ENCODE measurements at regions not wholly inside any gene's neighbourhood (a gene's known extent, or its start where the extent isn't known, plus 50 kb on each side); places are given as distances from the start of the nearest gene placed in this dataset.
"Not testable (repeated sequence)": the region's sequence is repeated elsewhere in the genome, so short reads cannot be mapped to it uniquely, and the experiment has no call there.

- not testable (repeated sequence) for DNase-seq
These were observed 376.8 kb upstream of the PODXL start for GRCh38 chr7:131933219-131933618.

- DNase-seq: no peak
These were observed 375.8 kb upstream of the PODXL start for GRCh38 chr7:131932271-131932670.

- no peak for DNase-seq
These were observed 374.9 kb upstream of the PODXL start for GRCh38 chr7:131931370-131931769.

DNA sequence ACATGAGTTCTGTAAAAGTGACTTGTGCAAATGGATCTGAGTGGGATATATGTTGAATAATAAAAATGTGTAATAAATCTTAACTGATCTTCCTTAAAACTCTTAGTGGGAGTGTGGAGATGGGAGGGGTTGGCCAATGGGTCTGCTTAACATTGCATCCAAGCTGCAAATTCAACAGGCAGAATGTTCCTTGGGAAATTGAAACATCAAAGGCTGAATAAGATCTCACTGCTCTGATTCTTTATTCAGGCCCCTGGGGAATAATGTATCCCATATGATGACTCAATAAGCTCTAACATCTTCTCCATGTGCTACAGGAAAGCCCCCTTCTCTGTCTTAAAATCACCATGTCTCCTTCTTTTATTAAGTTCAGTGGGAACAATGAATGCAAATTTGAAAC lies 373.2 kb upstream of the PODXL start:
- no peak for DNase-seq

DNA sequence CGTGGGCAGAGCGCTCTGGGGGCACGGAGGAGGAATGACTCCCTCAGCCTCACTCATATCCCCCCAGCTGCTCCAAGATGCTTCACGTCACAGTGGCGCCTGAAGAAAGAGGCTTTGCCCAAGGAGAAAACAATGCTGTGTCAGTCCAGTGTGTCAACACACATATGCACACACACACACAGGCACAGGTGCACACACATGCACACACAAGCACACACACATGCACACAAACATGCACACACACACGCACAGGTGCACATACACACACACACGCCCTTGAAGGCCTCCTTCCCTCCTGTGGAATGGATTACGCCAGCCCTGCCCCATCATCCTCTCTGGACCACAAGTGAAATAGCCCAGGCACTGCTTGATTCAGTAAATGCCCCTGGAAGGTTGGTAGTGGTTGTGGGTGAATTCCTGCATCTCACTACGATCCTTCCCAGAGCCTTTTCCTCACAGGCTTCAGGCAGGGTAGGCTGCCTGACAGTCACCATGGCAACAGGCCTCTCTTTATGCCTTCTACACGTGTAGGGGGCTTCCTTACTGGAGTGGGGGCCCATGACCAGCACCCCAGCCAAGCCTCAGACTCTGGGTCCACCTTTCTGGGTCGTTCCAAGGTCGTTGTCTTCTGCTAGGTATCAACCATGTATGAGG lies 371.5 kb upstream of the PODXL start:
- DNase-seq: no peak

- DNase-seq: no peak
These were observed 369.2 kb upstream of the PODXL start for GRCh38 chr7:131925636-131926035.

DNA sequence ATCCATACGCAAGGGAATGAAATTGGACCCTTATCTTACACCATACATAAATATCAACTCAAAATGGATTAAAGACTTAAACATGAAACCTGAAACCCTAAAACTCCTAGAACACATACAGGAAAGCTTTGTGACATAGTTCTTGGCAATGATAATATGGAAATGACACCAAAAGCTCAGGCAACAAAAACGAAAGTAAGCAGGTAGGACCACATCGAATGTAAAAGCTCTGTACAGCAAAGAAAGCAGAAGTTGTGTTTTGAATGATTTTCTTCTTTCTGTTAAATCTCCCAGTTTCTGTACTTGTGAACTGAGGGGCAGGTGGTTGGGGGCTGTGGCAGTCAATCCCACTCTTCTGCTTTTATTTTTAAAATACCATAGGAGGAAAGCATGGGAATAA lies 368.4 kb upstream of the PODXL start:
- DNase-seq: no peak

DNA sequence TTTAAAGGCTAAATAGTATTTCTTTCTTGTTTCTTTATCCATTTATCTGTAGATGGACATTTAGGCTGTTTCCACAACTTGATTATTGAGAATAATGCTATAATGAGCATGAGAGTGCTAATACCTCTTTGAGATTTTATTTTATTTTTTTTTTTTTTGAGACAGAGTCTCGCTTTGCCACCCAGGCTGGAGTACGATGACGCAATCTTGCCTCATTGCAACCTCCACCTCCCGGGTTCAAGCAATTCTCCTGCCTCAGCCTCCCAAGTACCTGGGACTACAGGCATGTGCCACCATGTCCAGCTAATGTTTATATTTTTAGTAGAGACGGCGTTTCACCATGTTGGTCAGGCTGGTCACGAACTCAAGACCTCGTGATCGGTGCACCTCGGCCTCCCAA lies 366.5 kb upstream of the PODXL start:
- not testable (repeated sequence) for DNase-seq

- no peak for DNase-seq
These were observed 364.6 kb upstream of the PODXL start for GRCh38 chr7:131921016-131921415.

GRCh38 chr7:131919920-131920709 lies 363.7 kb upstream of the PODXL start:
- DNase-seq: no peak

- no peak for DNase-seq
These were observed 354.7 kb upstream of the PODXL start for GRCh38 chr7:131911112-131911511.

DNA sequence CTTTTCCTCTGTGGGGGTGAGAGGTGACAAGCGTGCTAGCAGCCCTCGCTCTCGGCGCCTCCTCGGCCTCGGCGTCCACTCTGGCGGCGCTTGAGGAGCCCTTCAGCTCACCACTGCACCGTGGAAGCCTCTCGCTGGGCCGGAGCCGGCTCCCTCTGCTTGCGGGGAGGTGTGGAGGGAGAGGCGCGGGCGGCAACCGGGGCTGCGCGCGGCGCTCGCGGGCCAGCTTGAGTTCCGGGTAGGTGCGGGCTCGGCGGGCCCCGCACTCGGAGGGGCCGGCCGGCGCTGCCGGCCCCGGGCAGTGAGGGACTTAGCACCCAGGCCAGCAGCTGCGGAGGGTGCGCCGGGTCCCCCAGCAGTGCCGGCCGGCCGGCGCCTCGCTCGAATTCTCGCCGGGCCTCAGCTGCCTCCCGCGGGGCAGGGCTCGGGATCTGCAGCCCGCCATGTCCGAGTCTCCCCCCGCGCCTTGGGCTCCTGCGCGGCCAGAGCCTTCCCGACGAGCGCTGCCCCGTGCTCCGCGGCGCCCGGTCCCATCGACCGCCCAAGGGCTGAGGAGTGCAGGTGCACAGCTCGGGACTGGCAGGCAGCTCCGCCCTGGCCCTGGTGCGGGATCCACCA lies 352.8 kb upstream of the PODXL start:
- no peak for DNase-seq

DNA sequence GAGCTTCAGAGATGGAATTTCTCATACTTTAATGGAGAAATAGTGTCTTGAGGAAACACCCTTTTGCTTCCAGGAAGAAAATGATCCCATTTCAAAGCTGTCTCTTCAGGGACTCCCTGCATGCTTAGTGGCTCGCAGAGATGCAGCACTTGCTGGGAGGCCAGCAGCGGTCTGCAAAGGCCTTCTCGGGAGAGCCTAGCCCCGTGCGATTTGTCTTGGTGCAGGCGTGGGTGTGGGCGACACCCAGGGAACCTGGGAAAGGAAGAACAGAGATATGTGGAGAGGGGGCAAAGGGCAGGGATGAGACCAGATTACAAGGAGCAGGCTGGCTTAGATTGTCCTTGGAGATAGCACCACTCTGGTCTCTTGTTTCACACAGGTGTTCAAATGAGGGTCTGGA lies 352.3 kb upstream of the PODXL start:
- no peak for DNase-seq

DNA sequence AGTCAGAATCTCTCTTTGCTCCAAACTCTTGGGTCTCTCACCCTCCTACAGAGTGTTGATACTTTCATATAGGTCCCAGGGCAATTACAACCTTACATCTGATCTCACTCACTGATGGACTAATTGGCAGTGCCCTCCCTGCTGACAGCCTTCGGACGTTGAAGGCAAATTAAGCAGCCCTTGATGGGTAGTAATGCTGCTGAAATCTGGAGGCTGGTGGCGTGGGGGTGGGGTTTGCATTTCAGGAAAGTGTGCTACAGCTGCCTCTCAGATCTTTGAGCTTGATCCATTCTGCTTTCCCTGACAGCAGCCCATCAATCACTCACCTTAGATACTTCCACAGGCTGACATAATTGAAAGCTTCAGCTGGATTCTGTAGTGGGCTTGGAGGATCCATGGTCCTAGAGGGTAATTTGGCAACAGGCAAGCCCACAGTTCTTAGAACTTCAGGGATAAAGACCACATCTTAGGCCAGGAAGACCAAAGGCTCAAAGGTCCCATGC lies 349.1 kb upstream of the PODXL start:
- no peak for DNase-seq

- DNase-seq: no peak
These were observed 348.4 kb upstream of the PODXL start for GRCh38 chr7:131904760-131905327.

GRCh38 chr7:131903315-131903714 lies 346.9 kb upstream of the PODXL start:
- no peak for DNase-seq

GRCh38 chr7:131900785-131901287 lies 344.4 kb upstream of the PODXL start:
- no peak for DNase-seq

- no peak for DNase-seq
These were observed 343.0 kb upstream of the PODXL start for GRCh38 chr7:131899271-131900030.

DNA sequence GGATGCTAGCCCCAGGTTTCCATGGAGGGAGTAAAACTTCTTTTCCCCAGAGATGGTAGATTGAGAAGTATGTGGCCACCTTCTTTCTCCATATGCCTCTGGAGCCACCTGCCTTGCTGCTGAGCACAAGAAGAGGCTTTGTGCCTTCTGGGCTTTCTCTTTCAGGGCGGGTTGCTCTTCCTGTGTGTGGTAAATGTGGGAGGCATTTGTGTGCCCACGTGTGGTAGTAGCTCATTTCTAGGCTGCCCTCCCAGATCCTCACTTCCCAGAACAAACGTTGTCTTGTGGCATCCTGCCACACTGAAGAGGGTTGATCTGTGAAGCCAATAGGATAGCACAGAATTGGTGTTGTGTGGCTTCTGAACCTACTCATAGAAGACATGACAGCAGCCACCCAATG lies 342.0 kb upstream of the PODXL start:
- DNase-seq: no peak

GRCh38 chr7:131897790-131898165 lies 341.4 kb upstream of the PODXL start:
- DNase-seq: no peak

DNA sequence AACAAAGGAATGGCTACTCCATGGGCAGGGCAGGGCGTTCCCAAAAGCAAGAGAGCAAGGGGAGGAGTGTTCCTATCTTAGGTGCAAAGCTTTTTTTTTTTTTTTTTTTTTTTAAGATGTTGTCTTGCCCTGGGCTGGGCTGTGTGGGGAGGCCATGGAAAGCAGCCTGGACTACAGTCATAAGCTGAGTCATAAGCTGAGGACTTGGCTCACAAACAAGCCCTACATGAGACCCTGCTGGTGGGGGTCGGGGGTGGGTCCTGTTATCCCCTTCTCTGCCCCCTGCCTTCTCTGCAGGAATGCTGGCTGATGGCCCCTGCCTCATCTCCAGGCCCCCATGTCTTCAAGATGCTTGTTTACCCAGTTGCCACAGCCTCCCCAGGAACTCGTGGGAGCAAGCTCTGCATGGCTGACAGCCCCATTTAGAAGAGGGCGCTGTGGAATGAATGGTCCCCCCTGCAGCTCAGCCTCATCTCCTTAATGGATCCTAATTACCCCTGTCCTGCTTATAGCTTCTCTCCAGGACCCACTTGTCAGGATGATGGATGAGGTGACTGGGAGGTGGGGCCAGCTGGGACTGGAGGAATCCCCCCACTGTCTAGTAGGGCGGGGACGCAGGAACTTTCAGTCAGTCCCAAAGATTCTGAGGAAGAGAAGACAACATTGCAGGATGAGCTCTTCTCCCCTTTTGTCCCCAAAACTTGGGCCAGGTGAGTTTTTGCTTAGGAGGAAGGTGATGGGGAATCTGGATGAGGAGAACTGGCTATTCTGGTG lies 340.8 kb upstream of the PODXL start:
- no peak for DNase-seq

Data from NCI-H2029 treated with DMSO at 0.1 percent for 48 hours (cell line).